C4-2B (cell line): ENCODE measurements at regions not wholly inside any gene's neighbourhood (a gene's known extent, or its start where the extent isn't known, plus 50 kb on each side); places are given as distances from the start of the nearest gene placed in this dataset.
"Not testable (repeated sequence)": the region's sequence is repeated elsewhere in the genome, so short reads cannot be mapped to it uniquely, and the experiment has no call there.

Experiments used
- H3K27ac ChIP-seq: fragments of 450-650 bp; 2 replicates; pipeline ENCODE4 v1.5.1; 2017
- ZFX ChIP-seq: fragments of 450-650 bp; IDR thresholded peaks from 2 replicates; pipeline ENCODE4 v1.6.1; 2017
- TF ChIP-seq, protein P1 (sequence below): fragments of 450-650 bp; conservative IDR thresholded peaks from 2 replicates; pipeline ENCODE4 v1.5.1; 2017; ENCODE audit warnings: mild to moderate bottlenecking

DNA sequence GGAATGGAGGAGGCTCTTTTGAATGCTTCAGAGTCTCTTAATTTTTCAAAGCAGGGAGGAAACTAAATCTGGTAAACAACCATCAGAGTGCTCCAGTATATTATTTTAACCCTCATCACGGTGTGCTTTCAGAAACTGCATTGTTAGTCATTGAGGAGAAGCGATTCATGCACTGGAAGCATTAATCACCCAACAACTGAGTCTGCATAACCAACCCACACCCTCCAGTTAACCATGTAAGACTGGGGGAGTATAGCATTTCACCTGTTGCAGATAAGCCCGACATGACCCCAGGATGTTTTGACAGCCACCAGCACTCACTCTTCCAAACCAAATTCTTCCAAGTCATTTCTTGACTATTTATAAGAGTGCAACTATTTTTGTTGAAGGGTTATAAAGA is 257.6 kb downstream of the GATA3 start:
- TF ChIP-seq, protein P1, sequence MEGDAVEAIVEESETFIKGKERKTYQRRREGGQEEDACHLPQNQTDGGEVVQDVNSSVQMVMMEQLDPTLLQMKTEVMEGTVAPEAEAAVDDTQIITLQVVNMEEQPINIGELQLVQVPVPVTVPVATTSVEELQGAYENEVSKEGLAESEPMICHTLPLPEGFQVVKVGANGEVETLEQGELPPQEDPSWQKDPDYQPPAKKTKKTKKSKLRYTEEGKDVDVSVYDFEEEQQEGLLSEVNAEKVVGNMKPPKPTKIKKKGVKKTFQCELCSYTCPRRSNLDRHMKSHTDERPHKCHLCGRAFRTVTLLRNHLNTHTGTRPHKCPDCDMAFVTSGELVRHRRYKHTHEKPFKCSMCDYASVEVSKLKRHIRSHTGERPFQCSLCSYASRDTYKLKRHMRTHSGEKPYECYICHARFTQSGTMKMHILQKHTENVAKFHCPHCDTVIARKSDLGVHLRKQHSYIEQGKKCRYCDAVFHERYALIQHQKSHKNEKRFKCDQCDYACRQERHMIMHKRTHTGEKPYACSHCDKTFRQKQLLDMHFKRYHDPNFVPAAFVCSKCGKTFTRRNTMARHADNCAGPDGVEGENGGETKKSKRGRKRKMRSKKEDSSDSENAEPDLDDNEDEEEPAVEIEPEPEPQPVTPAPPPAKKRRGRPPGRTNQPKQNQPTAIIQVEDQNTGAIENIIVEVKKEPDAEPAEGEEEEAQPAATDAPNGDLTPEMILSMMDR: no peak
- no peak for TF ChIP-seq ZFX
- H3K27ac ChIP-seq: no peak overlapping the region

DNA sequence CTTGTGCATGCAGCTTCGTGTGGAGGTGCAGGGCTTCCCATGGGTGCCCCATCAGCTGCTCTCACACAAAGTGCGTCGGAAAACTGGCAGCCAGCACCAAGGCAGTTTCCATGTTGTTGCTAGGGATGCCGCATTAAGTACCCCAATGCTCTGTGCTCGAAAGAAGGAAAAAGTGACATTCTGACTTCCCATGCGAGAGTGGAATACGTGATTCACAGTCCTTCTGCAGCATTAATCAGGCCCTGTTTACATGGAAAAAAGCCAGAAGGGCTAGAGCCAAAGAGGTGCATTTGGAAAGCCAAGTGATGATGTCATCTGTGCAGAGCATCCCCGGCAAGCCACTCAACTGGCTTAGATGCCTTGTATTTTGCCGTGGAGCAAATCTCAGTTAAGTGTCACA is 258.3 kb downstream of the GATA3 start:
- TF ChIP-seq, protein P1: no peak
- H3K27ac ChIP-seq: no peak overlapping the region

DNA sequence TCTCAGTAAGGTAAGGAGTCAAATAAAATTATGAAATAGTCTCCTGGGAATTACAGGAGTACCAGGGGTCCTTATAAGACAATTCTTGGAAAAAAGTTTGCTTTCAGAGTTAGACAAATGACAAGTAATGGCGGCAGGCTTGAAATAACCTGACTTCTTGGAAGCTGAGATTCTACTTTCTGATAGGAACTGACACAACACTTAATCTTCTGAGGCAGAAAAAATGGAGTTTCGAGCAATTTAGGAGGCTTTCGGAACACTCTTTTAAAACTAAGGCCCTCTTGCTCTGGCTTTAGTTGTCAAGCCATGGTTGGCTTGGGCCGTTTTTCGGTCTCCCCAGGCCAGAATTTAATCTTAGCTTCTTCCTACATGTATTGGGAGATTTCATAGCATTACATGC is 260.0 kb downstream of the GATA3 start:
- H3K27ac ChIP-seq: no peak overlapping the region
- TF ChIP-seq, protein P1: no peak
- TF ChIP-seq ZFX: no peak

DNA sequence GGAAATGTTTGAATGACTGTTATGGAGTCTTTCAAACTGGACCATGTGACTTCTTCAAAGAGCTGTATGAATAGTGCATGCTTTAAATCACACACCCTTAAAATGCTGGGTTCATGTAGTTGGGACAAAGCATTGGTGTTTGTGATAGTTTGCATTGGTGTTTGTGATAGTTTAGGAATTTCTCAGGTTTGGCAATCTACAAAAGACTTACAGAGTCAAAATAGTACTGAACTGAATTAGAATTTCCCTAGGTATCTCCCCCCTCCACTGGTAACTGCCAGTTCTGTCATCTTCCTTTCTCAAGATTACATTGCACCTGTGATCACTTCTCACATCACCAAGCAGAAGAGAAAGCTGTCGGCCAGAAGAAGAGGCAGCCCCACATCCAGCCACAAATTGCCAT is 261.1 kb downstream of the GATA3 start:
- no peak overlapping the region for H3K27ac ChIP-seq
- TF ChIP-seq, protein P1: no peak
- TF ChIP-seq ZFX: no peak

DNA sequence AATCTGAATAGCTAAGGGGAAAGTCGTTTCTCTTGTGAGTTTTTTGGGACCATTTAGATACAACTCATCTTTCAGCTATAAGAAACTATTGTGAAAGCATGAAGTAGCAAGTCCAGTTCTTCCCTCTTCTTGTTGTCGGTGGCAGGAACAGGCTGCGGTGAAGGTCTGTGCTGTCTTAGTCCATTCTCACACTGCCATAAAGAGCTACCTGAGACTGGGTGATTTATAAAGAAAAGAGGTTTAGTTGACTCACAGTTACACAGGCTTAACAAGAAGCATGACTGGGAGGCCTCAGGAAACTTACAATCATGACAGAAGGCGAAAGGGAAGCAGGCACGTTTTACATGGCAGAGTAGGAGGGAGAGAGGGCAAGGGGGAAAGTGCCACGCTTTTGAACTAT is 261.8 kb downstream of the GATA3 start:
- TF ChIP-seq, protein P1: no peak
- no peak for TF ChIP-seq ZFX
- H3K27ac ChIP-seq: no peak overlapping the region

DNA sequence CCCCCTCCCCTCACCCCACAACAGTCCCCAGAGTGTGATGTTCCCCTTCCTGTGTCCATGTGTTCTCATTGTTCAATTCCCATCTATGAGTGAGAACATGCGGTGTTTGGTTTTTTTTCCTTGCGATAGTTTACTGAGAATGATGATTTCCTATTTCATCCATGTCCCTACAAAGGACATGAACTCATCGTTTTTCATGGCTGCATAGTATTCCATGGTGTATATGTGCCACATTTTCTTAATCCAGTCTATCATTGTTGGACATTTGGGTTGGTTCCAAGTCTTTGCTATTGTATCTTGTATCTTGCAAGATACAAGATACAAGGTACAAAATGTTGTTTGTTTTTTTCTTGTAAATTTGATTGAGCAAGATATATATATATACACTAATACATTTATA is 263.9 kb downstream of the GATA3 start:
- not testable (repeated sequence) for H3K27ac ChIP-seq

DNA sequence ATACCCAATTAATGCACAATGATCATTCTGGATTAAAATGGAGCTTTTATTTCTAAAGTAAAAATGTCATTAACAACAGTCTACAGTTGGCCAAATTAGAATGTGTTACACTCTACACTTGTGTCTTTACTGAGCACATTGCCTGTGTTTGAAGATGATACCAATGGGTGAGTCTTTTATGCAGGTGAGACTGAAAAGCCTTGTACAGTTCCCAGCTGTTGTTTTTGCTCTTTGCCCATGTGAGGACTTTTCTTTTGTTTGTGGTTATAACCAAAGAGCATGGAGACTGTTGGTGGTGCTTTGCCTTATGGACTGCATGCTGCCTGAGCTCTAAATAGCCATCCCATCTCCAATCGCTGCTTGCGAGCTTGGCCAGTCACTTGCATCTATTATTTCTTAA is 264.5 kb downstream of the GATA3 start:
- TF ChIP-seq, protein P1: no peak
- no peak for TF ChIP-seq ZFX
- no peak overlapping the region for H3K27ac ChIP-seq

DNA sequence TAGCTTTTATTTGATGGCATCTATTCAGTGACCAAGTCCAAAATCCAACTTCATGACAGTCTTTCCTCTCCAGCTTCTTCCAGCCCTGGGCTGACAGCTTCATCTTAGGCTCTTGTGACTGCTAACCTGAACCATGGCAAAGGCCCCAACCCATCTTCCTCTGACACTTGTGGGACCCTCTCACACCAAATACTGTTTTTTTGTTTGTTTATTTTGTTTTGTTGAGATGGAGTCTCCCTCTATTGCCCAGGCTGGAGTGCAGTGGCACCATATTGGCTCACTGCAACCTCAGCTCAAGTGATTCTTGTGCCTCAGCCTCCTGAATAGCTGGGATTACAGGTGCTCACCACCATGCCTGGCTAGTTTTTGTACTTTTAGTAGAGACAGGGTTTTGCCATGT is 265.2 kb downstream of the GATA3 start:
- TF ChIP-seq ZFX: no peak
- TF ChIP-seq, protein P1: no peak
- H3K27ac ChIP-seq: no peak overlapping the region
